ENCODE measurements at regions not wholly inside any gene's neighbourhood (a gene's known extent, or its start where the extent isn't known, plus 50 kb on each side); places are given as distances from the start of the nearest gene placed in this dataset.

DNA sequence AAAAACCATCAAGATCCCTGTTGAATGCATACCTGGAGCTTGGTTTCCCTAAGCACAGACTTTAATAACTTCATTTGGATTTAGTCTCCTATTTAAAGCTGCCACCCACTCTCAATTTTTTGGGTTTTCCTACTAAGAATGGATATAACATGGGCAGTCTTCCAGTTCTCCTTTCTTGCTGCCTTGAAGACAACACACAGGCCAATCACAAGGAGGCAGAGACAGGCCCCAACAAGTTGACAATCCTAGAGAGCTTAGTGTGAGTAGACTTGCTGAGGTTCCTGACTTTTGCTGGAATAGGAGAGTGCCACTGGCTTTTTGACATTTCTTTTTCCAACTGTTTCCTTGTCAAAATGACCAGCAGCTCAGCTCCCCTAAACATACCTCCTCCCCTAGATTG lies 112.3 kb upstream of the ESR1 start:
- no peak for TF ChIP-seq EGR1 (IDR thresholded peaks at IDR 0.05)

DNA sequence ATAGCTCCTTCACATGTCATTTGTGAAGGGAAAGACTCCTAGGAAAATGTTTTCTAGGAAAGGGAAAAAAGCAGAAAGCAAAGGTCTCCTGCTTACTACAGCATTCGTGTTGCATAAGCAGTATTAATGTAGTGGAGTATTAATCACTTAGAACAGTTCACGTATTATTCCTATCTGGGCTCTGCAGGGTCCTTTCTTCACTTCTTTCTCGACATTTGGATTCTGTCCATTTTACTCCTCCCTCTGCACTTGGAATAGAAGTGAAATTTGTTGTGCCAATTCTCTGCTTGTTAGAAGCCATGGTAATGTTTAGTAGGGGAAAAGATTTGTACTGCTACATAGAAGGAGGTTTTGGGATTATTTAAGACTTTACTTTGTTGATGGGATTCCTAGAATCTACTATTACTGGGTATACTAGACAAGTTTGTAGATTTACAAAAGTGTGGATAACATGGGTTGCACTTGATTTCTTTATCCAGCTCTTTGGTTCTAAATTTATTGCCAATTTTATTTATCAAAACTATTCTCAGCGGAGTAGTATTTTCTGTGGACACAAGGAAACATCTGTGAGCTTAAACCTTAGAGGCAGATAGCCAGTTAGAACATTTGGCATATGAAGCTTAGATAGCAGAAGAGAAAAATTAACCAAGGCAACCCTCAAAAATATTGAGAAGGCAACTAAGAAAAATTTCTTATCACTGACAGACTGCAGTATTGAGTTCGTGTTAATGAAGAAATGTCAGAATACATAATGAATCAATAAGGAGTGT lies 108.4 kb upstream of the ESR1 start:
- no peak for TF ChIP-seq YY1 (IDR thresholded peaks at IDR 0.05; ENCODE audit: low read depth)
- TF ChIP-seq, protein P1, sequence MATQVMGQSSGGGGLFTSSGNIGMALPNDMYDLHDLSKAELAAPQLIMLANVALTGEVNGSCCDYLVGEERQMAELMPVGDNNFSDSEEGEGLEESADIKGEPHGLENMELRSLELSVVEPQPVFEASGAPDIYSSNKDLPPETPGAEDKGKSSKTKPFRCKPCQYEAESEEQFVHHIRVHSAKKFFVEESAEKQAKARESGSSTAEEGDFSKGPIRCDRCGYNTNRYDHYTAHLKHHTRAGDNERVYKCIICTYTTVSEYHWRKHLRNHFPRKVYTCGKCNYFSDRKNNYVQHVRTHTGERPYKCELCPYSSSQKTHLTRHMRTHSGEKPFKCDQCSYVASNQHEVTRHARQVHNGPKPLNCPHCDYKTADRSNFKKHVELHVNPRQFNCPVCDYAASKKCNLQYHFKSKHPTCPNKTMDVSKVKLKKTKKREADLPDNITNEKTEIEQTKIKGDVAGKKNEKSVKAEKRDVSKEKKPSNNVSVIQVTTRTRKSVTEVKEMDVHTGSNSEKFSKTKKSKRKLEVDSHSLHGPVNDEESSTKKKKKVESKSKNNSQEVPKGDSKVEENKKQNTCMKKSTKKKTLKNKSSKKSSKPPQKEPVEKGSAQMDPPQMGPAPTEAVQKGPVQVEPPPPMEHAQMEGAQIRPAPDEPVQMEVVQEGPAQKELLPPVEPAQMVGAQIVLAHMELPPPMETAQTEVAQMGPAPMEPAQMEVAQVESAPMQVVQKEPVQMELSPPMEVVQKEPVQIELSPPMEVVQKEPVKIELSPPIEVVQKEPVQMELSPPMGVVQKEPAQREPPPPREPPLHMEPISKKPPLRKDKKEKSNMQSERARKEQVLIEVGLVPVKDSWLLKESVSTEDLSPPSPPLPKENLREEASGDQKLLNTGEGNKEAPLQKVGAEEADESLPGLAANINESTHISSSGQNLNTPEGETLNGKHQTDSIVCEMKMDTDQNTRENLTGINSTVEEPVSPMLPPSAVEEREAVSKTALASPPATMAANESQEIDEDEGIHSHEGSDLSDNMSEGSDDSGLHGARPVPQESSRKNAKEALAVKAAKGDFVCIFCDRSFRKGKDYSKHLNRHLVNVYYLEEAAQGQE (IDR thresholded peaks at IDR 0.05; ENCODE audit: low read depth) = no peak
- TF ChIP-seq, protein P2, sequence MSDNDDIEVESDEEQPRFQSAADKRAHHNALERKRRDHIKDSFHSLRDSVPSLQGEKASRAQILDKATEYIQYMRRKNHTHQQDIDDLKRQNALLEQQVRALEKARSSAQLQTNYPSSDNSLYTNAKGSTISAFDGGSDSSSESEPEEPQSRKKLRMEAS (IDR thresholded peaks at IDR 0.05) = no peak

DNA sequence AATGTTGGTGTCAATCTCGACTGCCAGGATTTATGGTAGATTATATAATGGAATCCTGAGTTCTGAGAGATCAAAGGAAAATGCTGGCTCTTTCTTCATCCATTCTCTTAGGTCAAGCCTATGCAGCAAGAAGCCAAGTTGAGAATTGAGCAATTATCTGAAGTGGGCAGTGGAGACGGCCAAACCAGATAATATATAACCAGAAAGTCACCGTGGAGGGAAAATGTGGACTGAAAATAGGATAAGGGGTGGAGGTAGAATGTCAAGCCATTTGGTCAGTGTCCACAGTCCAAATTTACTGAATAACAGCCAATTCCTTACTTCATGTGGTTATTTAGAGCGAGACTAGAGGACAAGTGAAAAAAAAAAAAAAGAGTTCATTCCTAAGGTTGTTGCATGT lies 107.8 kb upstream of the ESR1 start:
- TF ChIP-seq CREB1 (IDR thresholded peaks at IDR 0.05; ENCODE audit: low read depth) (no peak), TCF12 (IDR thresholded peaks at IDR 0.05; ENCODE audit: low read depth) (no peak), FOXM1 (IDR thresholded peaks at IDR 0.05; ENCODE audit: borderline replicate concordance, low read depth) (no peak), TEAD4 (IDR thresholded peaks at IDR 0.05) (no peak), RAD21 (IDR thresholded peaks at IDR 0.05; ENCODE audit: low read depth) (no peak), EP300 (IDR thresholded peaks at IDR 0.05; ENCODE audit: borderline replicate concordance) (no peak), NFIC (IDR thresholded peaks at IDR 0.05) (no peak), CEBPB (IDR thresholded peaks at IDR 0.05) (no peak), YY1 (IDR thresholded peaks at IDR 0.05; ENCODE audit: low read depth) (no peak), EGR1 (IDR thresholded peaks at IDR 0.05) (no peak)
- TF ChIP-seq, protein P3, sequence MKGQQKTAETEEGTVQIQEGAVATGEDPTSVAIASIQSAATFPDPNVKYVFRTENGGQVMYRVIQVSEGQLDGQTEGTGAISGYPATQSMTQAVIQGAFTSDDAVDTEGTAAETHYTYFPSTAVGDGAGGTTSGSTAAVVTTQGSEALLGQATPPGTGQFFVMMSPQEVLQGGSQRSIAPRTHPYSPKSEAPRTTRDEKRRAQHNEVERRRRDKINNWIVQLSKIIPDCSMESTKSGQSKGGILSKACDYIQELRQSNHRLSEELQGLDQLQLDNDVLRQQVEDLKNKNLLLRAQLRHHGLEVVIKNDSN (IDR thresholded peaks at IDR 0.05) = no peak

DNA sequence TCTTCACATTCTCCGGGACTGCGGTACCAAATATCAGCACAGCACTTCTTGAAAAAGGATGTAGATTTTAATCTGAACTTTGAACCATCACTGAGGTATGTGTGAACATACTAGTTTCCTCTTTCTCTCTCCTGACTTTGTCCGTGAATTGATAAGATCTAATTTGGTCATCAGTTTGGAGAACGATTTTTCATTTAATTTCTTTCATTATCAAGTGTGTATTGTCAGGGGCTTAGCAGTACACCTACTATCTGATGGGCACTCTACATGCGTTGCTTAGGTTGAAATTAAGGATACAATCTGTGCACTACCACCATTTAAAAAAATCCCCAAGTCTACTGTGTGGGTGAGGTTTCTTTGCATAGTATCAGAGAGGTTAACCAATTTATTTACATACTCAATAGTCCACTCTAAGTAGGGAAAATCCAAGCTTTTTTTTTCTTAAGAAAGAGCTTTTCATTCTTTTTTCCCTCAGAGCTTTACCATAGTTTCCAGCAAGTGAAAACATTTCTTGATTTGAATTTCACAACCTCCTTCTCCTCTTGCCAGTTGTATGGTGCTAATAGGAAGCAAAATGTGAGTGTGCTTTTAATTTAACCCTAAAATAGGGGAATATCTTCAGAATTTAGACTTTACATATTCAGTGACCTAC lies 105.4 kb upstream of the ESR1 start:
- TF ChIP-seq NFIC (IDR thresholded peaks at IDR 0.05) (no peak), TAF1 (IDR thresholded peaks at IDR 0.05; ENCODE audit: low read depth) (no peak), CREB1 (IDR thresholded peaks at IDR 0.05; ENCODE audit: low read depth) (no peak), CEBPB (IDR thresholded peaks at IDR 0.05) (no peak), YY1 (IDR thresholded peaks at IDR 0.05; ENCODE audit: low read depth) (no peak)
- TF ChIP-seq, protein P1 (IDR thresholded peaks at IDR 0.05; ENCODE audit: low read depth) = no peak

DNA sequence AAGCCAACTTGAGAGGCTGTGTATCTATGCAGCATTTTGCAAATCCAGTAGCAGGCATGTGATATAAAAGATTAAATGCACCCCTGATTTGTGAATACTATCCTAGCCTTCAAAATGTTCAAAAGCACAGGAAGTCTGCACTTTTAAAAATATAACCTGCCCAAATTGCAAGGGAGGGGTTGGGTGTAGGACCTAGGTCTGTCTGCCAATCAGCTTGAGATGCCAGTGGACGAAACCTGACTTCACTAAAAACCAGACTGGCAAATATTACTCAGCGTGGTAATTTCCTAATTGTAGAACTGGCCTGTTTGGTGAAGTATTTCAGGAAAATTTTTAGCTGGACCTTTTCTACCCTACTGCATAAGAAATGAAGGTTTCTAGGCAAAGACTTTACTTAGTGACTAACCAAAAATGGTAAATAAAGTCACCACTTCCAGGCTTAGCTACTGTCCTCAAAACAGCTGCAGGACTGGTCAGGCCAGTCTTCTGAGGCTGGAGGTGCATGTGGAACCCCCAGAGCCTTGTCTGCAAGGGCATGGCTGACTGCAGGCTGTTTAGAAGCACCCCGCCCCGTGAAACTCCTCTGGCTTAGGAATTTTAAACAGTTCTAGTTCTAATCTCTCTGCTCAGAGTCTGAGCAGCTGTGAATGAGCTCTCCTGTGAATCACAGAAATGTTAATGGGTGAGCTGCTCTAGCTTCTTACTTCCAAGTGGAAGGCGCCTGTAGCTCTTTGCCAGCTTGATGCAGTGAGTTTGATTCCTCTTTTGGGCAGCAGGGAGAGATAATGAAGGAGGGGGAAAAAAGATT lies 104.4 kb upstream of the ESR1 start:
- TF ChIP-seq CEBPB (IDR thresholded peaks at IDR 0.05) (no peak), CREB1 (IDR thresholded peaks at IDR 0.05; ENCODE audit: low read depth) (no peak), RAD21 (IDR thresholded peaks at IDR 0.05; ENCODE audit: low read depth) (no peak), TEAD4 (IDR thresholded peaks at IDR 0.05) (no peak), ZBTB7A (IDR thresholded peaks at IDR 0.05; ENCODE audit: low read depth) (no peak), YY1 (IDR thresholded peaks at IDR 0.05; ENCODE audit: low read depth) (0 out of 2 replicates have a peak, but pooled peaks have one; percentile 29), FOXM1 (IDR thresholded peaks at IDR 0.05; ENCODE audit: borderline replicate concordance, low read depth) (no peak)
- TF ChIP-seq, protein P2 (IDR thresholded peaks at IDR 0.05) = peak; percentile 46; the same call in 1 of the 2 replicates
- TF ChIP-seq, protein P1 (IDR thresholded peaks at IDR 0.05; ENCODE audit: low read depth) = no peak

Data from Ishikawa (cell line).